HEK293 (cell line): ENCODE measurements at regions not wholly inside any gene's neighbourhood (a gene's known extent, or its start where the extent isn't known, plus 50 kb on each side); places are given as distances from the start of the nearest gene placed in this dataset.

Experiments
- CTCF ChIA-PET: fragments of 350-600 bp; formaldehyde crosslinking; extraction: SDS; loops from one replicate; lab custom pipeline; 2021; ENCODE audit warnings: antibody characterized with exemption; lab: Yijun Ruan, JAX
- POLR2A ChIA-PET: fragments of 300-600 bp; formaldehyde crosslinking; extraction: SDS; loops from one replicate; lab custom pipeline; 2020; ENCODE audit warnings: antibody characterized with exemption, inconsistent platforms; lab: Yijun Ruan, JAX
- H3K27ac ChIP-seq: fragments of 200-500 bp; sonication (Bioruptor generic); 2 replicates; pipeline ENCODE4 v1.5.1; 2014; ENCODE audit warnings: low read depth, low read length, control low read depth, inconsistent platforms; ENCODE audit errors: extremely low read depth
- H3K36me3 ChIP-seq, 2 experiments: fragments of 200-500 bp in 1 of 2; sonication (Bioruptor generic) in 1 of 2; 1 replicate in 1 of 2; 2 replicates in 1 of 2; pipeline ENCODE4 v1.5.1; 2014 to 2017; ENCODE audit warnings: inconsistent platforms in 2 of 2, low read length in 2 of 2; ENCODE audit not compliant: control insufficient read depth in 2 of 2, insufficient read depth in 1 of 2
- H3K4me1 ChIP-seq: fragments of 200-500 bp; sonication (Bioruptor generic); 2 replicates; pipeline ENCODE4 v1.5.1; 2014; ENCODE audit warnings: mild to moderate bottlenecking, low read length, inconsistent platforms; ENCODE audit not compliant: control insufficient read depth, insufficient read depth
- H3K4me3 ChIP-seq: 2 replicates; pipeline ENCODE4 v1.5.1; 2011; ENCODE audit warnings: low read depth, mild to moderate bottlenecking, control low read depth, low read length, moderate library complexity
- H3K9me3 ChIP-seq: fragments of 200-500 bp; sonication (Bioruptor generic); 2 replicates; pipeline ENCODE4 v1.5.1; 2014; ENCODE audit warnings: low read depth, low read length, inconsistent platforms; ENCODE audit not compliant: control insufficient read depth, insufficient read depth
- FEZF1 ChIP-seq: fragments of 450-650 bp; formaldehyde crosslinking; IDR thresholded peaks from 2 replicates; pipeline ENCODE4 v1.5.1; 2016; ENCODE audit warnings: missing biosample characterization, missing genetic modification characterization
- GLIS2 ChIP-seq: fragments of 450-650 bp; formaldehyde crosslinking; IDR thresholded peaks from 2 replicates; pipeline ENCODE4 v1.5.1; 2016; ENCODE audit warnings: missing biosample characterization, missing genetic modification characterization
- HOXC10 ChIP-seq: sonication (generic); formaldehyde crosslinking; IDR thresholded peaks from 2 replicates; pipeline ENCODE4 v1.8.1; 2023; ENCODE audit warnings: mild to moderate bottlenecking, missing genetic modification reagents
- PRDM1 ChIP-seq: fragments of 450-650 bp; formaldehyde crosslinking; IDR thresholded peaks from 2 replicates; pipeline ENCODE4; 2016; ENCODE audit warnings: missing biosample characterization, missing genetic modification characterization
- ZBTB48 ChIP-seq: fragments of 450-650 bp; formaldehyde crosslinking; IDR thresholded peaks from 2 replicates; pipeline ENCODE4 v1.5.1; 2016; ENCODE audit warnings: missing biosample characterization, missing genetic modification characterization
- ZNF155 ChIP-seq: fragments of 450-650 bp; formaldehyde crosslinking; IDR thresholded peaks from 2 replicates; pipeline ENCODE4 v1.5.1; 2016; ENCODE audit warnings: missing biosample characterization, missing genetic modification characterization
- ZNF2 ChIP-seq: fragments of 450-650 bp; formaldehyde crosslinking; IDR thresholded peaks from 2 replicates; pipeline ENCODE4 v1.5.1; 2016; ENCODE audit warnings: missing biosample characterization, missing genetic modification characterization
- ZNF202 ChIP-seq: fragments of 450-650 bp; formaldehyde crosslinking; IDR thresholded peaks from 2 replicates; pipeline ENCODE4 v1.5.1; 2016; ENCODE audit warnings: missing biosample characterization, missing genetic modification characterization, borderline replicate concordance
- ZNF223 ChIP-seq: fragments of 450-650 bp; formaldehyde crosslinking; IDR thresholded peaks from 2 replicates; pipeline ENCODE4 v1.5.1; 2016; ENCODE audit warnings: missing biosample characterization, missing genetic modification characterization
- ZNF530 ChIP-seq: fragments of 450-650 bp; formaldehyde crosslinking; IDR thresholded peaks from 2 replicates; pipeline ENCODE4 v1.5.1; 2016; ENCODE audit warnings: low read depth, missing biosample characterization, missing genetic modification characterization
- ZNF585B ChIP-seq: fragments of 450-650 bp; formaldehyde crosslinking; IDR thresholded peaks from 2 replicates; pipeline ENCODE4 v1.5.1; 2016; ENCODE audit warnings: missing biosample characterization, missing genetic modification characterization
- ZNF768 ChIP-seq: fragments of 450-650 bp; formaldehyde crosslinking; IDR thresholded peaks from 2 replicates; pipeline ENCODE4 v1.5.1; 2018; ENCODE audit warnings: missing biosample characterization, mild to moderate bottlenecking, missing genetic modification characterization
- ZNF777 ChIP-seq: fragments of 450-650 bp; formaldehyde crosslinking; IDR thresholded peaks from 2 replicates; pipeline ENCODE4 v1.5.1; 2017; ENCODE audit warnings: missing biosample characterization, missing genetic modification characterization, borderline replicate concordance
- ZSCAN30 ChIP-seq: fragments of 450-650 bp; IDR thresholded peaks from 2 replicates; pipeline ENCODE4 v1.5.1; 2018; ENCODE audit warnings: missing biosample characterization, mild to moderate bottlenecking, missing genetic modification characterization, moderate library complexity
- TF ChIP-seq, protein P1 (sequence below): fragments of 450-650 bp; formaldehyde crosslinking; IDR thresholded peaks from 2 replicates; pipeline ENCODE4 v1.5.1; 2016; ENCODE audit warnings: missing biosample characterization, missing genetic modification characterization
- TF ChIP-seq, protein P2 (sequence below): fragments of 450-650 bp; formaldehyde crosslinking; IDR thresholded peaks from 2 replicates; pipeline ENCODE4 v1.5.1; 2016; ENCODE audit warnings: missing biosample characterization, missing genetic modification characterization
- TF ChIP-seq, protein P3 (sequence below): fragments of 450-650 bp; formaldehyde crosslinking; IDR thresholded peaks from 2 replicates; pipeline ENCODE4 v1.5.1; 2017; ENCODE audit warnings: missing biosample characterization, missing genetic modification characterization
- TF ChIP-seq, protein P4 (sequence below): fragments of 450-650 bp; formaldehyde crosslinking; IDR thresholded peaks from 2 replicates; pipeline ENCODE4 v1.5.1; 2016; ENCODE audit warnings: missing biosample characterization, missing genetic modification characterization

DNA sequence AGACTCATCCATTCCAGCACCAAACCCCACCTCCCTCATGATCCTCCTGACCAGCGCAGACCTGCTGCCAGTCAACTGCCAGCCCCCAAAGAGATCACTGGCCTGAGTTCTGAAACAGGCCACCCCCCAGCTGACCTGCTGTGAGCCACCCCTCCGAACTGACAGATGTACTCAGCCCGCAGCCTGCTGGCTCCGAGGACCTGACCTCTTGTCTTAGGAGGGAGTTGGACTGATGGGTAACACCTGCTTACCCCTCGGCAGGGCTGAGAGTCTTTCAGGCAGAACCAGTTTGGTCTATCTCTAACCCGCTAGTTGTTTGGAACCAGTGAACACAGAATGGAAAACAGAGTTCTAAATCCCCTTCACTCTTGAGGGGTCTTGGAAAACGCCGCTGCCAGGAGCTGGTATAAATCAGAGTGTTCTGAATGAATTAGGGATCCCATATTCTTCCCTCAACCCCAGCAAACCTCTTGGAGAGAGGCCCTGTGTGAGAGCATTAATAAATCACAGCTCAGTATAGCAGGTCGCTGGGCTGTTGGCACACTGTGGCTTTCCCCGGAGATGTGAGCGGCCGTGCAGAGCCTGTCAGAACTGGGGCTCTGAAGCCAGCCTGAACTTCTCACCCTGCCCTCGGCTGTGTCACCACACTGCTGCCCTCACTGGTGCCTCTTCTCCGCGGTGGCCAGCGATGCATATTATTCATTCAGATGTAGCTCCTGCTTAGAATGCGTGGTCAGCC is 165.1 kb upstream of the NCAM1 start:
- H3K4me3 ChIP-seq, result no peak overlapping the region
- CTCF ChIA-PET, result interaction anchor here (0.7 to 4.2 kb wide), 24 partner anchors 8 to 508 kb away, joined by 3 to 36 read pairs (median 4); no protein-coding TSS in a partner anchor
- POLR2A ChIA-PET, result no interaction called here
- H3K4me1 ChIP-seq, result no peaks in the 10 kb centered on the region
- no peak overlapping the region for H3K27ac ChIP-seq
- no peaks in the 10 kb centered on the region for H3K36me3 ChIP-seq
- H3K9me3 ChIP-seq, result no peaks in the 10 kb centered on the region
- TF ChIP-seq ZNF2 (tag by site-specific recombination) (no peak), ZNF223 (tag by site-specific recombination) (no peak), ZNF585B (tag by site-specific recombination) (no peak), ZNF768 (tag by site-specific recombination) (no peak)
- TF ChIP-seq, protein P1, sequence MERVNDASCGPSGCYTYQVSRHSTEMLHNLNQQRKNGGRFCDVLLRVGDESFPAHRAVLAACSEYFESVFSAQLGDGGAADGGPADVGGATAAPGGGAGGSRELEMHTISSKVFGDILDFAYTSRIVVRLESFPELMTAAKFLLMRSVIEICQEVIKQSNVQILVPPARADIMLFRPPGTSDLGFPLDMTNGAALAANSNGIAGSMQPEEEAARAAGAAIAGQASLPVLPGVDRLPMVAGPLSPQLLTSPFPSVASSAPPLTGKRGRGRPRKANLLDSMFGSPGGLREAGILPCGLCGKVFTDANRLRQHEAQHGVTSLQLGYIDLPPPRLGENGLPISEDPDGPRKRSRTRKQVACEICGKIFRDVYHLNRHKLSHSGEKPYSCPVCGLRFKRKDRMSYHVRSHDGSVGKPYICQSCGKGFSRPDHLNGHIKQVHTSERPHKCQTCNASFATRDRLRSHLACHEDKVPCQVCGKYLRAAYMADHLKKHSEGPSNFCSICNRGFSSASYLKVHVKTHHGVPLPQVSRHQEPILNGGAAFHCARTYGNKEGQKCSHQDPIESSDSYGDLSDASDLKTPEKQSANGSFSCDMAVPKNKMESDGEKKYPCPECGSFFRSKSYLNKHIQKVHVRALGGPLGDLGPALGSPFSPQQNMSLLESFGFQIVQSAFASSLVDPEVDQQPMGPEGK, result no peak
- TF ChIP-seq, protein P2, sequence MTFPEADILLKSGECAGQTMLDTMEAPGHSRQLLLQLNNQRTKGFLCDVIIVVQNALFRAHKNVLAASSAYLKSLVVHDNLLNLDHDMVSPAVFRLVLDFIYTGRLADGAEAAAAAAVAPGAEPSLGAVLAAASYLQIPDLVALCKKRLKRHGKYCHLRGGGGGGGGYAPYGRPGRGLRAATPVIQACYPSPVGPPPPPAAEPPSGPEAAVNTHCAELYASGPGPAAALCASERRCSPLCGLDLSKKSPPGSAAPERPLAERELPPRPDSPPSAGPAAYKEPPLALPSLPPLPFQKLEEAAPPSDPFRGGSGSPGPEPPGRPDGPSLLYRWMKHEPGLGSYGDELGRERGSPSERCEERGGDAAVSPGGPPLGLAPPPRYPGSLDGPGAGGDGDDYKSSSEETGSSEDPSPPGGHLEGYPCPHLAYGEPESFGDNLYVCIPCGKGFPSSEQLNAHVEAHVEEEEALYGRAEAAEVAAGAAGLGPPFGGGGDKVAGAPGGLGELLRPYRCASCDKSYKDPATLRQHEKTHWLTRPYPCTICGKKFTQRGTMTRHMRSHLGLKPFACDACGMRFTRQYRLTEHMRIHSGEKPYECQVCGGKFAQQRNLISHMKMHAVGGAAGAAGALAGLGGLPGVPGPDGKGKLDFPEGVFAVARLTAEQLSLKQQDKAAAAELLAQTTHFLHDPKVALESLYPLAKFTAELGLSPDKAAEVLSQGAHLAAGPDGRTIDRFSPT (tag by site-specific recombination), result no peak

DNA sequence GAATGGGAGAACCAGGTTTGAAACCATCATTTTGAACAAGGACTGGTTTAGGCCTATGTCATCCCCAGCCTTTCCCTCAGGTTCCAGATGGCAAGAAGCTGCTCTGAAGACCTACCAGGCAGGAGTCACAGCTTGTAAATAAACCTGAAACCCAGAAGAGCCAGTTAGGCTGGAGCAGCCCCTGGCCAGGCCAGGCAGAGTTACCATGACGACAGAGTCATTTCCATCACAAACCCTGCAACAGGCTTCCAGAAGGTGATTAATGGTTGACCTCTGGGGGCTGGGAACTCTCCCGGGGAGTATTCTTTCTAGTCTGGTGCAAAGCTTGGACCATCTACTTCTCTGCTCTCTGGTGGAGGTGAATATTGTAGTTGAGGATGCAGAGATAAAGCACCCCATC is 164.1 kb upstream of the NCAM1 start:
- TF ChIP-seq, protein P3, sequence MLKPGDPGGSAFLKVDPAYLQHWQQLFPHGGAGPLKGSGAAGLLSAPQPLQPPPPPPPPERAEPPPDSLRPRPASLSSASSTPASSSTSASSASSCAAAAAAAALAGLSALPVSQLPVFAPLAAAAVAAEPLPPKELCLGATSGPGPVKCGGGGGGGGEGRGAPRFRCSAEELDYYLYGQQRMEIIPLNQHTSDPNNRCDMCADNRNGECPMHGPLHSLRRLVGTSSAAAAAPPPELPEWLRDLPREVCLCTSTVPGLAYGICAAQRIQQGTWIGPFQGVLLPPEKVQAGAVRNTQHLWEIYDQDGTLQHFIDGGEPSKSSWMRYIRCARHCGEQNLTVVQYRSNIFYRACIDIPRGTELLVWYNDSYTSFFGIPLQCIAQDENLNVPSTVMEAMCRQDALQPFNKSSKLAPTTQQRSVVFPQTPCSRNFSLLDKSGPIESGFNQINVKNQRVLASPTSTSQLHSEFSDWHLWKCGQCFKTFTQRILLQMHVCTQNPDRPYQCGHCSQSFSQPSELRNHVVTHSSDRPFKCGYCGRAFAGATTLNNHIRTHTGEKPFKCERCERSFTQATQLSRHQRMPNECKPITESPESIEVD (tag by site-specific recombination), result no peak
- TF ChIP-seq FEZF1 (no peak), PRDM1 (no peak), ZNF530 (tag by site-specific recombination) (no peak), HOXC10 (no peak), ZBTB48 (tag by site-specific recombination) (no peak), GLIS2 (tag by site-specific recombination) (no peak), ZNF202 (tag by site-specific recombination) (no peak), ZSCAN30 (tag by site-specific recombination) (no peak), ZNF155 (tag by site-specific recombination) (no peak), ZNF777 (tag by site-specific recombination) (no peak)
- TF ChIP-seq, protein P4, sequence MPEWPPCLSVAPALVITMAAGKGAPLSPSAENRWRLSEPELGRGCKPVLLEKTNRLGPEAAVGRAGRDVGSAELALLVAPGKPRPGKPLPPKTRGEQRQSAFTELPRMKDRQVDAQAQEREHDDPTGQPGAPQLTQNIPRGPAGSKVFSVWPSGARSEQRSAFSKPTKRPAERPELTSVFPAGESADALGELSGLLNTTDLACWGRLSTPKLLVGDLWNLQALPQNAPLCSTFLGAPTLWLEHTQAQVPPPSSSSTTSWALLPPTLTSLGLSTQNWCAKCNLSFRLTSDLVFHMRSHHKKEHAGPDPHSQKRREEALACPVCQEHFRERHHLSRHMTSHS, result no peak
- POLR2A ChIA-PET, result no interaction called here
- CTCF ChIA-PET, result interaction anchor here (0.6 to 2.5 kb wide), 4 partner anchors 174 to 493 kb away, joined by 5 to 15 read pairs (median 7); no protein-coding TSS in a partner anchor
- no peak overlapping the region for H3K4me3 ChIP-seq
- no peaks in the 10 kb centered on the region for H3K36me3 ChIP-seq
- no peaks in the 10 kb centered on the region for H3K9me3 ChIP-seq
- H3K27ac ChIP-seq, result no peak overlapping the region
- H3K4me1 ChIP-seq, result no peaks in the 10 kb centered on the region
